ENCODE measurements at regions not wholly inside any gene's neighbourhood (a gene's known extent, or its start where the extent isn't known, plus 50 kb on each side); places are given as distances from the start of the nearest gene placed in this dataset.

DNA sequence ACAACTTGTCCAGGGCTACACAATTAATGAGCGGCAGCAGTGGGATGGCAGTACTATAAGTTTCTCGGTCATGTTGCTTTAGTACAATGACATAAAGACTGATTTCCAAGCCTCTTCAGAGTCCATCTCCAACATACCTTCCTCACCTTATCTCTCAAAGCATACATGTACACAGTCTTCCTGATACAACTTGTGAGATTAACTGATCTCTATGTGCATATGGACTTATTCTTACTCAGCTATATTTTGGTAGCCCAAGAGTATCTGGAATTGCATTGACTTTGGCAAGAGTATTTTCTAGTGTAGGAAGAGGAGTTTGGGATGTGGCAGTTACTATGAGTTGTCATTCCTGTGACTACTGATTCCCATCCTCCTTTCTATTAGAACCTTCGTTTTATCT, 575.0 kb downstream of the EDEM1 start:
- H3K4me1 ChIP-seq = no peaks in the 10 kb centered on the region
- H3K27me3 ChIP-seq = no peaks in the 10 kb centered on the region
- H3K9me3 ChIP-seq = no peaks in the 10 kb centered on the region
- H3K4me3 ChIP-seq = no peak overlapping the region
- H3K27ac ChIP-seq = no peak overlapping the region
- TF ChIP-seq, protein P1, sequence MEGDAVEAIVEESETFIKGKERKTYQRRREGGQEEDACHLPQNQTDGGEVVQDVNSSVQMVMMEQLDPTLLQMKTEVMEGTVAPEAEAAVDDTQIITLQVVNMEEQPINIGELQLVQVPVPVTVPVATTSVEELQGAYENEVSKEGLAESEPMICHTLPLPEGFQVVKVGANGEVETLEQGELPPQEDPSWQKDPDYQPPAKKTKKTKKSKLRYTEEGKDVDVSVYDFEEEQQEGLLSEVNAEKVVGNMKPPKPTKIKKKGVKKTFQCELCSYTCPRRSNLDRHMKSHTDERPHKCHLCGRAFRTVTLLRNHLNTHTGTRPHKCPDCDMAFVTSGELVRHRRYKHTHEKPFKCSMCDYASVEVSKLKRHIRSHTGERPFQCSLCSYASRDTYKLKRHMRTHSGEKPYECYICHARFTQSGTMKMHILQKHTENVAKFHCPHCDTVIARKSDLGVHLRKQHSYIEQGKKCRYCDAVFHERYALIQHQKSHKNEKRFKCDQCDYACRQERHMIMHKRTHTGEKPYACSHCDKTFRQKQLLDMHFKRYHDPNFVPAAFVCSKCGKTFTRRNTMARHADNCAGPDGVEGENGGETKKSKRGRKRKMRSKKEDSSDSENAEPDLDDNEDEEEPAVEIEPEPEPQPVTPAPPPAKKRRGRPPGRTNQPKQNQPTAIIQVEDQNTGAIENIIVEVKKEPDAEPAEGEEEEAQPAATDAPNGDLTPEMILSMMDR (IDR thresholded peaks at IDR 0.05) = no peak
- ATAC-seq (no peak), DNase-seq (no peak)
- intact Hi-C loops (cut with DNase I) = no loop called here
- H3K36me3 ChIP-seq = no peaks in the 10 kb centered on the region
- WGBS, 2 donors = 83 to 84% methylated on average over 3 of the region's 3 CpGs

DNA sequence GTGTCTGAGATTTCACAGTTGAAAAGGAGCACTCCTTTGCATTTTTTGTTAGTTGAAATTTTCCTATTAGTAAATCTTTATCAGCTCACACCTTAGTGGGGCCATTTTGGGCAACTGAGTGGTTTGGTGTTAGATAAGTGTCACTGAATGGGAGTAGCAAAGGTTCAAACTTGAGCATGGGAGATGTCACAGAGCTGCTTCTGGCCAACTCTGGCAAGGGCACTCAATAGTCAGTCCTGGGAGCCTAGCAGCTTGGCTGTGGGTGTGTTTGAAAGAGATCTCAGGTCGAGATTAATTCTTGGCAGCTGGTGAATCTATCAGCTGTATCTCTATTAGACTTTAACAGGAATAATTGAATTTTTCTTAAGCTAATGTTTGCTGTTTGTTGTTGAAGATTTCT, 579.3 kb downstream of the EDEM1 start:
- intact Hi-C loops (cut with DNase I) = no loop called here
- WGBS, 2 donors = 42 to 53% methylated on average over 1 of the region's 1 CpG
- no peak overlapping the region for H3K27ac ChIP-seq

DNA sequence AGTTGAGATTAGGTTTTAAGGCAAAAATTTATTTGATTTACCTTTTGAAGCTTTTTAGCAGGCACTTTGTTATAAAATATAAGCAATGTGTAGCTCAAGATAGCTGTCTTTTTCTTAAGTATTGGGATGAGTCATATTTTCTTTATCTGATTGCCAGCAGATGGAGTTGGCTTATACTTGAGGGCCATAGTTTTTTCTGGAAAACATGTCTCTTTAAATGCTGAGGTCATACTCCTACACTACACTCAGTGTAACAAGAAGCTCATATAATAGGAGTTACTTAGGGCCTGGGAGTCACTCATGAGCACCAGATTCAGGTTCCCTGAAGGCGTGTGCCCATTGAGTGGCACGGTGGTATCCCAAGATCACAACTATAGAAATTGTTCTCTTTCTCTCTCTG, 579.8 kb downstream of the EDEM1 start:
- Histone ChIP-seq H3K9me3 (no peaks in the 10 kb centered on the region), H3K27me3 (no peaks in the 10 kb centered on the region), H3K36me3 (no peaks in the 10 kb centered on the region), H3K27ac (no peak overlapping the region), H3K4me3 (no peak overlapping the region), H3K4me1 (no peaks in the 10 kb centered on the region)
- TF ChIP-seq, protein P1 (IDR thresholded peaks at IDR 0.05) = no peak
- 81 to 92% methylated on average over 2 of the region's 2 CpGs for WGBS, 2 donors
- ATAC-seq (no peak), DNase-seq (no peak)
- intact Hi-C loops (cut with DNase I) = no loop called here

More for the DNA sequence above, 579.3 kb downstream of the EDEM1 start:
- H3K36me3 ChIP-seq = no peaks in the 10 kb centered on the region
- H3K4me1 ChIP-seq = no peaks in the 10 kb centered on the region
- ATAC-seq = no peak
- no peaks in the 10 kb centered on the region for H3K27me3 ChIP-seq
- TF ChIP-seq, protein P1 (IDR thresholded peaks at IDR 0.05) = no peak
- no peaks in the 10 kb centered on the region for H3K9me3 ChIP-seq
- H3K4me3 ChIP-seq = no peak overlapping the region
- no peak for DNase-seq

DNA sequence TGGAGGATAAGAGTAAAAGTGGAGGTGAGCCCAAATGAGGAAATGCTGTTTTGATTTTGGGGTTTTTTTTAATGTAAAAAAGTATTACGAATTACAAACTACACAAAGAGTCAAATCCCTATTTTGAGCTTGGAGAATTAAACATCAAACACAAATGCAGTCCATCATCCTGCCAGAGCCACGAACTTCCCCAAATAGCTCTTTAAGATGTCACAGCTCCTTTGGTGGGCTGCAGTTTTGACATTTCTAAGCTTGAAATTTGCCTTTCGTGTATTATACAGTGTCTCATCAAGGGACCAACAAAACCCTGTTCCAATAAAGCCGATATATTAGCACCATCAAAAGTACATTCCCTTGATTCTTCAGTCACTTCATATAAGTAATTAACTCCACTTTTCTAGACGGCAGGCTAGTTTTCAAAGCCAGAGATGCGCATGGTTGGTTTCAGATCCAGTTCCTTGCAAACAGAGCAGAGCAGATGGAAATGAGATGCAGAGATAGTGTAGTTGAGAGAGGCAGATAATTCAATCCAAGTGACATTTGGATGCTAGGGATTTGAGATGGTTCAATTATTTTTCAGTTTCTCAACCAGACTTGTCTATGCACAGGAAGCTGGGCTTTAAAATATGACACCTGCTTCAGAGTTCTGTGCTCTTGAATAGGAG, 580.9 kb downstream of the EDEM1 start:
- H3K9me3 ChIP-seq = no peaks in the 10 kb centered on the region
- H3K27ac ChIP-seq = no peak overlapping the region
- no peak for ATAC-seq
- H3K36me3 ChIP-seq = no peaks in the 10 kb centered on the region
- no peaks in the 10 kb centered on the region for H3K4me1 ChIP-seq
- intact Hi-C loops (cut with DNase I) = no loop called here
- TF ChIP-seq, protein P1 (IDR thresholded peaks at IDR 0.05) = no peak
- H3K4me3 ChIP-seq = no peak overlapping the region
- no peak for DNase-seq
- WGBS, 2 donors = 78 to 87% methylated on average over 6 of the region's 6 CpGs
- H3K27me3 ChIP-seq = no peaks in the 10 kb centered on the region

All from heart right ventricle (tissue), 16 donors.